B cell (primary cell): ENCODE measurements at regions not wholly inside any gene's neighbourhood (a gene's known extent, or its start where the extent isn't known, plus 50 kb on each side); places are given as distances from the start of the nearest gene placed in this dataset.

Experiments
- ATAC-seq: fragments of 200-7000 bp; cut with Tn5 transposase; one replicate; pipeline ENCODE4 v1.10.0; 2021; ENCODE audit warnings: low read depth, mild to moderate bottlenecking, moderate number of reproducible peaks, moderate library complexity
- CTCF ChIA-PET: fragments of 350-600 bp; sonication (Branson Sonifier 250); formaldehyde crosslinking; loops from one replicate; lab custom pipeline; 2021; ENCODE audit warnings: antibody characterized with exemption, inconsistent platforms; lab: Charles Lee
- POLR2A ChIA-PET: fragments of 350-600 bp; sonication (Branson Sonifier 250); formaldehyde crosslinking; loops from one replicate; lab custom pipeline; 2021; ENCODE audit warnings: antibody characterized with exemption; lab: Charles Lee
- DNase-seq: peaks from one replicate; pipeline ENCODE4 v3.0.0; 2013
- H2AFZ ChIP-seq: 2 replicates; pipeline ENCODE4 v1.6.1; 2012; ENCODE audit warnings: mild to moderate bottlenecking, low read depth, low read length; ENCODE audit not compliant: insufficient read depth, poor library complexity, severe bottlenecking
- H3K27ac ChIP-seq, 2 donors: 1 replicate in 1 of 2; 2 replicates in 1 of 2; pipeline ENCODE4 v1.5.1; 2012 to 2013; ENCODE audit warnings: low read length in 2 of 2, mild to moderate bottlenecking in 2 of 2, moderate library complexity in 1 of 2
- H3K27me3 ChIP-seq, 4 experiments: fragments of 200-600 bp in 1 of 4; sonication (generic) in 1 of 4; replicated peaks in 1 of 4; 1 replicate in 2 of 4; 2 replicates in 2 of 4; pipeline versions ENCODE4 v1.6.1 to v1.7.0; 2013 to 2016; ENCODE audit warnings: low read length in 3 of 4, mild to moderate bottlenecking in 2 of 4, mixed read lengths in 1 of 4, moderate library complexity in 1 of 4; ENCODE audit not compliant: insufficient read depth in 4 of 4, control insufficient read depth in 3 of 4; ENCODE audit errors: control extremely low read depth in 1 of 4
- H3K36me3 ChIP-seq, 2 experiments: replicated peaks in 1 of 2; 1 replicate in 1 of 2; 2 replicates in 1 of 2; pipeline versions ENCODE4 v1.6.1 to v1.7.1; 2013; ENCODE audit warnings: low read length in 1 of 2; ENCODE audit not compliant: insufficient read depth in 2 of 2, control insufficient read depth in 1 of 2; ENCODE audit errors: control extremely low read depth in 1 of 2, extremely low read depth in 1 of 2
- H3K4me1 ChIP-seq, 2 donors: fragments of 200-600 bp in 1 of 2; sonication (generic) in 1 of 2; 1 replicate in 1 of 2; 2 replicates in 1 of 2; pipeline versions ENCODE4 v1.5.1 to v1.6.1; 2013 to 2017; ENCODE audit warnings: low read length in 2 of 2; ENCODE audit not compliant: control insufficient read depth in 2 of 2, insufficient read depth in 2 of 2
- H3K4me2 ChIP-seq: replicated peaks from 2 replicates; pipeline ENCODE3; 2012; ENCODE audit warnings: mild to moderate bottlenecking, low read depth, low read length; ENCODE audit not compliant: poor library complexity, severe bottlenecking
- H3K4me3 ChIP-seq, 5 experiments: fragments of 200-600 bp in 1 of 5; sonication (generic) in 1 of 5; 1 replicate in 3 of 5; 2 replicates in 2 of 5; pipeline versions ENCODE4 v1.5.1 to v1.7.0; 2011 to 2016; ENCODE audit warnings: low read length in 4 of 5, mild to moderate bottlenecking in 4 of 5, low read depth in 2 of 5, control low read depth in 1 of 5, moderate library complexity in 1 of 5; ENCODE audit not compliant: insufficient read depth in 1 of 5; ENCODE audit errors: control extremely low read depth in 1 of 5, extremely low read depth in 1 of 5
- H3K79me2 ChIP-seq: fragments of 200-600 bp; sonication (generic); one replicate; pipeline ENCODE4 v1.6.0; 2016; ENCODE audit warnings: low read length; ENCODE audit not compliant: control insufficient read depth, insufficient read depth
- H3K9ac ChIP-seq: fragments of 200-600 bp; sonication (generic); 2 replicates; pipeline ENCODE4 v1.6.1; 2017; ENCODE audit warnings: mild to moderate bottlenecking, low read length, moderate library complexity
- H3K9me3 ChIP-seq, 3 donors: one replicate each; pipeline versions ENCODE4 v1.6.1 to v1.7.1; 2013; ENCODE audit warnings: low read length in 2 of 3; ENCODE audit not compliant: control insufficient read depth in 2 of 3, insufficient read depth in 1 of 3; ENCODE audit errors: control extremely low read depth in 1 of 3
- H4K20me1 ChIP-seq: 2 replicates; pipeline ENCODE4 v1.6.0; 2012; ENCODE audit warnings: mild to moderate bottlenecking, low read length; ENCODE audit not compliant: insufficient read depth, control insufficient read depth, poor library complexity, severe bottlenecking
- H3K27ac Mint-ChIP-seq: one replicate; pipeline ENCODE4 v1.8.0; 2021; ENCODE audit warnings: mixed read lengths
- H3K27me3 Mint-ChIP-seq: one replicate; pipeline ENCODE4 v1.8.0; 2021; ENCODE audit warnings: mixed read lengths
- H3K4me1 Mint-ChIP-seq: one replicate; pipeline ENCODE4 v1.8.0; 2021; ENCODE audit warnings: mixed read lengths
- H3K4me3 Mint-ChIP-seq: one replicate; pipeline ENCODE4 v1.8.0; 2021; ENCODE audit warnings: mixed read lengths
- H3K9me3 Mint-ChIP-seq: one replicate; pipeline ENCODE4 v1.8.0; 2022; ENCODE audit warnings: mixed read lengths; ENCODE audit not compliant: insufficient read depth
- EZH2 ChIP-seq: IDR thresholded peaks from 2 replicates; pipeline ENCODE4 v1.6.1; 2012; ENCODE audit warnings: borderline replicate concordance, low read depth, mild to moderate bottlenecking, moderate library complexity, low read length; ENCODE audit not compliant: insufficient read depth, poor library complexity, severe bottlenecking
- WGBS: methylation state at CpG from one replicate; pipeline ENCODE4 v1.1.5; 2013; ENCODE audit warnings: missing lambda C conversion rate; ENCODE audit not compliant: insufficient coverage; 5-methylcytosine and 5-hydroxymethylcytosine counted together
- intact Hi-C: fragments of 100-400 bp; cut with micrococcal nuclease; formaldehyde crosslinking; loops from one replicate; pipeline ENCODE4 v1.10.0; 2022
- TF ChIP-seq, protein P1 (sequence below): fragments of 200-600 bp; IDR thresholded peaks from one replicate; pipeline ENCODE4 v1.8.0; 2022; ENCODE audit warnings: antibody characterized with exemption, mild to moderate bottlenecking

DNA sequence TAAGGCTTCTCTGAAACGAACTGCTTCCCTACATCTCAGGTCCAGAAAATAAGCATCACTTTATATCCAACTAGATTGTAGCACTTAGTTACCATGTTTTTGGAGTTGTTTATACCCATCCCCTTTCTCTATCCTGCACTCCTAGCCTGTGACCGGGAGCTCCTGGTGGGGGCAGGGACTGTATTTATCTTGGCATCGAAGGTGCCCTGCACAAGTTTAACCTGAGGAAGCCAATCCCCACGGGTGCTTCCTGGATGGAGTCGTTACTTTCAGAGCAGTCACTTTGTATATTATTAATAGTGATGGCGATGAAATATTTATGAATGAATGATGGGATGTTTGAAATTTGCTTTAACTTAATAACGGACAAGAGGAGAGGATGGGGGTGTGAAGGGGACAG is 73.9 kb downstream of the KLHDC7A start:
- POLR2A ChIA-PET = no interaction called here
- peaks cover 7% of the 10 kb centered on the region for H3K4me1 Mint-ChIP-seq
- Histone ChIP-seq H3K4me3 (no peak overlapping the region), H3K27me3 (peaks cover 0 to 12% (median 1%) of the 10 kb centered on the region in 4 experiments), H2AFZ (no peak overlapping the region), H3K9me3 (no peaks in the 10 kb centered on the region), H4K20me1 (no peaks in the 10 kb centered on the region), H3K27ac (no peak overlapping the region), H3K4me1 (no peaks in the 10 kb centered on the region), H3K79me2 (no peaks in the 10 kb centered on the region), H3K36me3 (no peaks in the 10 kb centered on the region), H3K9ac (no peak overlapping the region), H3K4me2 (no peak overlapping the region)
- DNase-seq (no peak), ATAC-seq (no peak)
- no peak overlapping the region for H3K4me3 Mint-ChIP-seq
- intact Hi-C loops = no loop called here
- no peak overlapping the region for H3K27ac Mint-ChIP-seq
- CTCF ChIA-PET = interaction anchor here (1.3 kb wide), 1 partner anchor 14 kb away, joined by 5 read pairs; no protein-coding TSS in a partner anchor
- H3K9me3 Mint-ChIP-seq = no peaks in the 10 kb centered on the region
- 90% methylated on average over 2 of the region's 7 CpGs for WGBS
- H3K27me3 Mint-ChIP-seq = peaks cover 56% of the 10 kb centered on the region
- TF ChIP-seq, protein P1, sequence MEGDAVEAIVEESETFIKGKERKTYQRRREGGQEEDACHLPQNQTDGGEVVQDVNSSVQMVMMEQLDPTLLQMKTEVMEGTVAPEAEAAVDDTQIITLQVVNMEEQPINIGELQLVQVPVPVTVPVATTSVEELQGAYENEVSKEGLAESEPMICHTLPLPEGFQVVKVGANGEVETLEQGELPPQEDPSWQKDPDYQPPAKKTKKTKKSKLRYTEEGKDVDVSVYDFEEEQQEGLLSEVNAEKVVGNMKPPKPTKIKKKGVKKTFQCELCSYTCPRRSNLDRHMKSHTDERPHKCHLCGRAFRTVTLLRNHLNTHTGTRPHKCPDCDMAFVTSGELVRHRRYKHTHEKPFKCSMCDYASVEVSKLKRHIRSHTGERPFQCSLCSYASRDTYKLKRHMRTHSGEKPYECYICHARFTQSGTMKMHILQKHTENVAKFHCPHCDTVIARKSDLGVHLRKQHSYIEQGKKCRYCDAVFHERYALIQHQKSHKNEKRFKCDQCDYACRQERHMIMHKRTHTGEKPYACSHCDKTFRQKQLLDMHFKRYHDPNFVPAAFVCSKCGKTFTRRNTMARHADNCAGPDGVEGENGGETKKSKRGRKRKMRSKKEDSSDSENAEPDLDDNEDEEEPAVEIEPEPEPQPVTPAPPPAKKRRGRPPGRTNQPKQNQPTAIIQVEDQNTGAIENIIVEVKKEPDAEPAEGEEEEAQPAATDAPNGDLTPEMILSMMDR = no peak
- TF ChIP-seq EZH2 = no peak

DNA sequence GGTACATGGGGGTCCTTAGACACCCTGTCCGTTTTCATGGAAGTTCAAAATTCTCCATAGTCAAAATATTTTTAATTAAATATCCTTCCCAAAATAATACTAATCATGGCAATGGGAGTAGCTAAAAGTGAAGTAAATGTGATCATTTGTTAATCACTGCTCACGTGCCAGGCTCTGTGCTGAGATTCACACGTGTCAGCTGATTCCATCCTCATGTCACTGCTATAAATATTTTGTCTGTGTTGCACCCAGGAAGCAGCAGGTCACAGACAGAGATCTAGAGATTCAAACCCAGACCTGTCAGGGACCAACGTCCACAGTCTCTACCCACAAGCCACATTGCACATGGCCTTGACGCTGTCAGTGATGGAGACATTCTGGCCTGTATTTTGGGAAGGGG is 74.3 kb downstream of the KLHDC7A start:
- H3K4me1 Mint-ChIP-seq = peaks cover 7% of the 10 kb centered on the region
- H3K27me3 ChIP-seq = peaks cover 0 to 12% (median 3%) of the 10 kb centered on the region in 4 experiments
- no peak overlapping the region for H3K9ac ChIP-seq
- H3K4me2 ChIP-seq = no peak overlapping the region
- intact Hi-C loops = no loop called here
- ChIA-PET POLR2A (no interaction called here), CTCF (interaction anchor here (1.3 kb wide), 1 partner anchor 13 kb away, joined by 5 read pairs; no protein-coding TSS in a partner anchor)
- ATAC-seq = no peak
- H3K79me2 ChIP-seq = no peaks in the 10 kb centered on the region
- H3K4me1 ChIP-seq = no peaks in the 10 kb centered on the region
- TF ChIP-seq, protein P1 = no peak
- no peak for TF ChIP-seq EZH2
- 79% methylated on average over 3 of the region's 5 CpGs for WGBS
- peaks cover 60% of the 10 kb centered on the region for H3K27me3 Mint-ChIP-seq
- no peaks in the 10 kb centered on the region for H3K9me3 ChIP-seq
- H4K20me1 ChIP-seq = no peaks in the 10 kb centered on the region
- H3K4me3 ChIP-seq = no peak overlapping the region
- no peak overlapping the region for H3K27ac Mint-ChIP-seq
- no peaks in the 10 kb centered on the region for H3K9me3 Mint-ChIP-seq
- H3K4me3 Mint-ChIP-seq = no peak overlapping the region
- no peak for DNase-seq
- no peaks in the 10 kb centered on the region for H3K36me3 ChIP-seq
- H2AFZ ChIP-seq = no peak overlapping the region
- H3K27ac ChIP-seq = no peak overlapping the region
